ENCODE measurements at regions not wholly inside any gene's neighbourhood (a gene's known extent, or its start where the extent isn't known, plus 50 kb on each side); places are given as distances from the start of the nearest gene placed in this dataset.

DNA sequence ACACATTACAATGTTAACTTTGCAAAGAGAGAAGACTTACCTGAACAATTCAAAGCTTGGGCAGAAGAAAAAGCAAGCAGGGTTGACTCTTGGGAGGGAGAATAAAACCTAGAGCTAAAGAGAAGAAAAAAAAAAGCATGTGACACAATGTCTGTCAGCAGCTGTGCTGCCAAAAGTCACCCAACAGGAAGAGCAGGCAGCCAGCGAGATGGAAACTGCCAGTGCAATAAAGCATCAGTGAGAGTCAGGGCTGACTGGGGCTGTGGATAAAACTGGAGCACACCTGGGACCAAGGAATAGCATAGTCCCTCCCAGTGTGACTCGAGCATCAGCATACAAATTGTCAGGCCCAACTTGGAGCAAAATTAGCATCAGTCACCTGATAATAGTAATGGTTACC, 65.0 kb upstream of the SLC22A15 start:
- Mint-ChIP-seq H3K36me3 (no peaks in the 10 kb centered on the region), H3K4me1 (no peaks in the 10 kb centered on the region), H3K27me3 (peaks cover 15 to 22% of the 10 kb centered on the region in 2 donors), H3K9me3 (no peaks in the 10 kb centered on the region), H3K4me3 (no peak overlapping the region), H3K27ac (no peak overlapping the region)
- ChIA-PET POLR2A (interaction anchor here in 1 of 2 donors (0.6 kb wide), 1 partner anchor 163 kb away, joined by 4 read pairs; no protein-coding TSS in a partner anchor), CTCF (no interaction called here)
- DNase-seq (no peak), ATAC-seq (replicated peaks in 1 of 4) (no peak)
- Histone ChIP-seq H3K9me3 (no peaks in the 10 kb centered on the region), H3K36me3 (ENCODE audit: control insufficient read depth in 2 of 2, extremely low read depth in 1 of 2, insufficient read depth in 1 of 2, low read length in 1 of 2) (no peaks in the 10 kb centered on the region), H3K27ac (ENCODE audit: low read length) (no peak overlapping the region), H3K4me3 (ENCODE audit: control insufficient read depth in 1 of 2, extremely low read depth in 1 of 2, low read length in 1 of 2) (no peak overlapping the region), H3K27me3 (replicated peaks in 1 of 2; ENCODE audit: control insufficient read depth in 2 of 2, extremely low read depth in 1 of 2, insufficient read depth in 2 of 2, low read length in 1 of 2) (no peaks in the 10 kb centered on the region), H3K4me1 (ENCODE audit: control insufficient read depth in 1 of 2, extremely low read depth in 1 of 2, insufficient read depth in 2 of 2, low read length in 2 of 2) (no peaks in the 10 kb centered on the region)
- 8% methylated on average over 2 of the region's 2 CpGs for WGBS (ENCODE audit: insufficient coverage)

DNA sequence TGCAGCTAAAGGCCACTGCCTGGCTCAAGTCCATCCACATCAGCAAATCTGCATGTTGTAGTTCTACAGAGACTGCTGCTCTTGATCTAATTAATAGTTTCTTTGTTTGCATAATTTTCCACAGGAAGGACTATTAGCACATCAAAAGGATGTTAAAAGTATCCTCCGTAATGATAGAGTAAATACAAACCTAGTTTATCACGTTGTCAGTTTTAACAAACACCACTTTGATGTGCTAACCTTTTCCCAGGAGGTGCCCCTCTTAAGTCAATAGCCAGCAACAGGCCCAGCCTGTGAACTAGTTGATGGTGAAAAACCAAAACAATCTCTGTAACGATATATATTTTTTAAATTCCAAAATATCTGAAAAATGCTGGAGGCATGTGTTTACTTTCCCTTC, 64.2 kb upstream of the SLC22A15 start:
- no peak for DNase-seq
- POLR2A ChIA-PET = no interaction called here
- Mint-ChIP-seq H3K36me3 (no peaks in the 10 kb centered on the region), H3K27me3 (peaks cover 11 to 14% of the 10 kb centered on the region in 2 donors), H3K27ac (no peak overlapping the region), H3K4me1 (no peaks in the 10 kb centered on the region), H3K9me3 (no peaks in the 10 kb centered on the region), H3K4me3 (no peak overlapping the region)
- Histone ChIP-seq H3K4me1 (ENCODE audit: control insufficient read depth in 1 of 2, extremely low read depth in 1 of 2, insufficient read depth in 2 of 2, low read length in 2 of 2) (no peaks in the 10 kb centered on the region), H3K9me3 (no peaks in the 10 kb centered on the region), H3K36me3 (ENCODE audit: control insufficient read depth in 2 of 2, extremely low read depth in 1 of 2, insufficient read depth in 1 of 2, low read length in 1 of 2) (no peaks in the 10 kb centered on the region), H3K27me3 (replicated peaks in 1 of 2; ENCODE audit: control insufficient read depth in 2 of 2, extremely low read depth in 1 of 2, insufficient read depth in 2 of 2, low read length in 1 of 2) (no peaks in the 10 kb centered on the region), H3K27ac (ENCODE audit: low read length) (no peak overlapping the region), H3K4me3 (ENCODE audit: control insufficient read depth in 1 of 2, extremely low read depth in 1 of 2, low read length in 1 of 2) (no peak overlapping the region)
- no CpG with 5 or more reads among the region's 3 CpGs for WGBS (ENCODE audit: insufficient coverage)
- ATAC-seq (replicated peaks in 1 of 4) = no peak
- CTCF ChIA-PET = no interaction called here

GRCh38 chr1:115922801-115923200, 53.5 kb upstream of the SLC22A15 start:
- H3K9me3 Mint-ChIP-seq = no peaks in the 10 kb centered on the region
- no peaks in the 10 kb centered on the region for H3K27me3 Mint-ChIP-seq
- H3K27ac Mint-ChIP-seq = no peak overlapping the region
- H3K4me3 Mint-ChIP-seq = no peak overlapping the region
- ChIA-PET POLR2A (no interaction called here), CTCF (no interaction called here)
- H3K4me1 Mint-ChIP-seq = peaks cover 0 to 4% (median 0%) of the 10 kb centered on the region in 3 donors
- DNase-seq (no peak), ATAC-seq (replicated peaks in 1 of 4) (no peak)
- Histone ChIP-seq H3K27me3 (replicated peaks in 1 of 2; ENCODE audit: control insufficient read depth in 2 of 2, extremely low read depth in 1 of 2, insufficient read depth in 2 of 2, low read length in 1 of 2) (no peaks in the 10 kb centered on the region), H3K9me3 (no peaks in the 10 kb centered on the region), H3K36me3 (ENCODE audit: control insufficient read depth in 2 of 2, extremely low read depth in 1 of 2, insufficient read depth in 1 of 2, low read length in 1 of 2) (no peaks in the 10 kb centered on the region), H3K4me3 (ENCODE audit: control insufficient read depth in 1 of 2, extremely low read depth in 1 of 2, low read length in 1 of 2) (no peak overlapping the region), H3K27ac (ENCODE audit: low read length) (no peak overlapping the region), H3K4me1 (ENCODE audit: control insufficient read depth in 1 of 2, extremely low read depth in 1 of 2, insufficient read depth in 2 of 2, low read length in 2 of 2) (no peaks in the 10 kb centered on the region)
- no CpG with 5 or more reads among the region's 6 CpGs for WGBS (ENCODE audit: insufficient coverage)
- H3K36me3 Mint-ChIP-seq = no peaks in the 10 kb centered on the region

DNA sequence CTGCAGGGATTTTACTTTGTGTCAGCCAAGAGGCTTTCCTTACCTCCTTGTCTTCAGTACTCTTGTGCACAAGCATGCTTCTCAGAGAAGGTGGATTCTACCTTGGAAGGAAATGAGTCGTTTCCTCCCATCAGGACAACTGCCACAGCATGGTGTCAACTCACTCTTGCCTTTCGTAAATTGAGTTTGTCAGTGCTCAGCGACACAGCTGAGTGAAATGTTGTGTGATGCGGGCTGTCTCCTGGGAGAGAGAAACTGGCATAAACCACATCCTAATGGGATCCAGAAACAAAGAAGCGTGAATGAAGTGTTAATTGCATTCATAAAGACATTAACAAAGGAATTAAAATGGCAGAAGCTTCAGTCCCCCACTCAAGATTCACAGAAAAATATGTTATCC, 51.5 kb upstream of the SLC22A15 start:
- no peaks in the 10 kb centered on the region for H3K27me3 ChIP-seq (replicated peaks in 1 of 2; ENCODE audit: control insufficient read depth in 2 of 2, extremely low read depth in 1 of 2, insufficient read depth in 2 of 2, low read length in 1 of 2)
- ATAC-seq (replicated peaks in 1 of 4) (no peak), DNase-seq (no peak)
- H3K4me1 ChIP-seq (ENCODE audit: control insufficient read depth in 1 of 2, extremely low read depth in 1 of 2, insufficient read depth in 2 of 2, low read length in 2 of 2) = no peaks in the 10 kb centered on the region
- Mint-ChIP-seq H3K4me3 (no peak overlapping the region), H3K27me3 (peaks cover 0 to 3% of the 10 kb centered on the region in 2 donors), H3K36me3 (no peaks in the 10 kb centered on the region), H3K9me3 (no peaks in the 10 kb centered on the region), H3K27ac (no peak overlapping the region), H3K4me1 (peaks cover 0 to 4% (median 0%) of the 10 kb centered on the region in 3 donors)
- H3K27ac ChIP-seq (ENCODE audit: low read length) = no peak overlapping the region
- CTCF ChIA-PET = no interaction called here
- no peaks in the 10 kb centered on the region for H3K9me3 ChIP-seq
- H3K36me3 ChIP-seq (ENCODE audit: control insufficient read depth in 2 of 2, extremely low read depth in 1 of 2, insufficient read depth in 1 of 2, low read length in 1 of 2) = no peaks in the 10 kb centered on the region
- no peak overlapping the region for H3K4me3 ChIP-seq (ENCODE audit: control insufficient read depth in 1 of 2, extremely low read depth in 1 of 2, low read length in 1 of 2)
- WGBS (ENCODE audit: insufficient coverage) = no CpG with 5 or more reads among the region's 5 CpGs
- POLR2A ChIA-PET = no interaction called here

DNA sequence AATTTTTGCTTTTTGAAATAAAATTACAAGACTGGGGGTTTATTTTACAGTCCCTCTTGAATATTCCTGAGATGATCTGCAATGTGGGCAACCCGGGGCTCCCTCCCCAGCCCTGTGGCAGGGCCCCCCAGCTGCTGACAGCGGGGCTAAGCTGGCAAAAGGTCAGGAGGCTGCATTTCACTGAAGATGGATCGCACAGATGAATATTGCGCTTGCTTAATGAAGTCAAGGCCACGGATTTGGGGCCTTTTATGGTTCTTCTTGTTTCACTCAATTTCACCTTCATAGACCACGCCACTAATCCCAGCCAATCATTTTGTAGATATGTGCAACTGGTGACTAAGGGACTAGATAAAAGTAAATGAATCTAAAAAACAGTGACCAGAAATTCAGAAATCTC, 50.8 kb upstream of the SLC22A15 start:
- no peaks in the 10 kb centered on the region for H3K36me3 Mint-ChIP-seq

More for the DNA sequence above, 50.8 kb upstream of the SLC22A15 start:
- no peak overlapping the region for H3K4me3 Mint-ChIP-seq
- no peaks in the 10 kb centered on the region for H3K9me3 ChIP-seq
- peaks cover 0 to 3% of the 10 kb centered on the region in 2 donors for H3K27me3 Mint-ChIP-seq
- no peak overlapping the region for H3K27ac Mint-ChIP-seq
- H3K4me1 ChIP-seq (ENCODE audit: control insufficient read depth in 1 of 2, extremely low read depth in 1 of 2, insufficient read depth in 2 of 2, low read length in 2 of 2) = no peaks in the 10 kb centered on the region
- POLR2A ChIA-PET = no interaction called here
- H3K9me3 Mint-ChIP-seq = no peaks in the 10 kb centered on the region
- H3K36me3 ChIP-seq (ENCODE audit: control insufficient read depth in 2 of 2, extremely low read depth in 1 of 2, insufficient read depth in 1 of 2, low read length in 1 of 2) = no peaks in the 10 kb centered on the region
- H3K27me3 ChIP-seq (replicated peaks in 1 of 2; ENCODE audit: control insufficient read depth in 2 of 2, extremely low read depth in 1 of 2, insufficient read depth in 2 of 2, low read length in 1 of 2) = no peaks in the 10 kb centered on the region
- WGBS (ENCODE audit: insufficient coverage) = 64% methylated on average over 2 of the region's 6 CpGs
- peaks cover 0 to 4% (median 0%) of the 10 kb centered on the region in 3 donors for H3K4me1 Mint-ChIP-seq
- no peak overlapping the region for H3K27ac ChIP-seq (ENCODE audit: low read length)
- H3K4me3 ChIP-seq (ENCODE audit: control insufficient read depth in 1 of 2, extremely low read depth in 1 of 2, low read length in 1 of 2) = no peak overlapping the region
- ATAC-seq (replicated peaks in 1 of 4) (no peak), DNase-seq (no peak)
- CTCF ChIA-PET = no interaction called here

Measured in T-cell (primary cell).